Suprapubic skin (tissue), 3 donors: ENCODE measurements at regions not wholly inside any gene's neighbourhood (a gene's known extent, or its start where the extent isn't known, plus 50 kb on each side); places are given as distances from the start of the nearest gene placed in this dataset.

Experiments
- CTCF ChIP-seq, 2 donors: fragments of 200-600 bp in 1 of 2; fragments of 450-650 bp in 1 of 2; sonication (generic) in 1 of 2; IDR thresholded peaks; one replicate each; pipeline ENCODE4 v1.5.1; 2016 to 2019; ENCODE audit warnings: antibody characterized with exemption in 2 of 2, mild to moderate bottlenecking in 1 of 2, moderate library complexity in 1 of 2
- POLR2AphosphoS5 ChIP-seq, 3 donors: sonication (generic); formaldehyde crosslinking; IDR thresholded peaks; one replicate each; pipeline ENCODE4 v1.6.1; 2017; ENCODE audit warnings: antibody characterized with exemption in 3 of 3

- no peak for TF ChIP-seq CTCF (IDR thresholded peaks at IDR 0.05)
- no peak for TF ChIP-seq POLR2AphosphoS5 (IDR thresholded peaks at IDR 0.05)
Observed at GRCh38 chr11:134640971-134641968, 229.2 kb upstream of the B3GAT1 start.
